ENCODE measurements at regions not wholly inside any gene's neighbourhood (a gene's known extent, or its start where the extent isn't known, plus 50 kb on each side); places are given as distances from the start of the nearest gene placed in this dataset.

- DNase-seq: peak in 1 of 51 donors; percentile 2
Measured at GRCh38 chr2:158049129-158049855, 52.4 kb upstream of the UPP2 start.

DNA sequence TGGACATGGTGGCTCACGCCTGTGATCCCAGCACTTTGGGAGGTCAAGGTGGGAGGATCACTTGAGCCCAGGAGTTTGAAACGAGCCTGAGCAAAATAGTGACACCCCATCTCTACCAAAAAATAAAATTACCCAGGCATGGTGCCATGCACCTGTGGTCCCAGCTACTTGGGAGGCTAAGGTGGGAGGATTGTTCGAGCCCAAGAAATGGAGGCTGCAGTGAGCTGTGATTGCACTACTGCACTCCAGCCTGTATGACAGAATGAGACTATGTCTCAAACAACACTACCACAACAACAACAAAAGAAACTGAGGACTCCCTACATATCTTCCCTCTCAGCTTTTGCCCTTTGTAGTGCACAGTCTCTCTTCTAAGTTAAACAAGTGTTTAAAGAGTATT lies 53.3 kb upstream of the UPP2 start:
- no peak for DNase-seq

DNA sequence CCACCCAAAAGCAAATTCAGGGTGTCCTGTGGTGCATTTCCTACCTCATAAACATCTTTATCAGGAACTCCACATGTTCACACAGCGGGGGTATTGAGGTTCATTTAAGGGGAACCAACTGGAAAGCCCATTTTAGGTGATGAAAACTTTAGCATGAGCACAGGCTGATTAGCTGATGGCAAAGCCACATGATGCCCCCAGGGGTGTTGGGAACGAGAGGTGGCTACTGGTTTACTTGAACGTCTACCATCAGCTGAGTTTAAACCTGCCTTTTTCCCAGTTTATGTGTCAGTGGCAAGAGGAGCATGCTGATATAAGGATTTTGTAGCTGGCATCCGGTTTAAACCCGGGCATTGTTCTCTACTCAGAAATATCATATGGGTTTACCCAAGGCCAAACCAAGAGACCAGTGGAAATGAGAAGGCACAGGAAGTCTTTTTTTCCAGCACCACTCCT lies 54.5 kb upstream of the UPP2 start:
- no peak for DNase-seq

- no peak for DNase-seq
Measured at GRCh38 chr2:158046121-158046880, 55.4 kb upstream of the UPP2 start.

DNA sequence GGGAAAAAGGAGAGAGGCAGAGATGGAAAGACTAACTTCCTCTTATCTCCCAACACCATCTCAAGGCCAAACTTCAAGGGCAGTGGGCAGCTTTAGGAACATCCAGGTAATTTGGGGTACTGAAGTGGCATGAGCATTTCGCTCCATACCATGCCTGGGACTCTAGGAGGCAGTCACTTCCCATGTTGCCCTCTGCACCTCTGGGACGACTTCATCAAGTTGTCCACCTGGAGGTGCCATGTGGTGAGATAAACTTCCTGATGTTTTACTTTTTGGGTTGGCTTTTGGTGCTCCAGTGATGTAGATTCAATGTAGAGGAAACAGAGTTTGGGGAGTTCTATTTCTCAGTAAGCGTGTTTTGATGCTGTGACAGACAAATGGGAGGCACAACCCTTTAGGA lies 56.3 kb upstream of the UPP2 start:
- DNase-seq: no peak

DNA sequence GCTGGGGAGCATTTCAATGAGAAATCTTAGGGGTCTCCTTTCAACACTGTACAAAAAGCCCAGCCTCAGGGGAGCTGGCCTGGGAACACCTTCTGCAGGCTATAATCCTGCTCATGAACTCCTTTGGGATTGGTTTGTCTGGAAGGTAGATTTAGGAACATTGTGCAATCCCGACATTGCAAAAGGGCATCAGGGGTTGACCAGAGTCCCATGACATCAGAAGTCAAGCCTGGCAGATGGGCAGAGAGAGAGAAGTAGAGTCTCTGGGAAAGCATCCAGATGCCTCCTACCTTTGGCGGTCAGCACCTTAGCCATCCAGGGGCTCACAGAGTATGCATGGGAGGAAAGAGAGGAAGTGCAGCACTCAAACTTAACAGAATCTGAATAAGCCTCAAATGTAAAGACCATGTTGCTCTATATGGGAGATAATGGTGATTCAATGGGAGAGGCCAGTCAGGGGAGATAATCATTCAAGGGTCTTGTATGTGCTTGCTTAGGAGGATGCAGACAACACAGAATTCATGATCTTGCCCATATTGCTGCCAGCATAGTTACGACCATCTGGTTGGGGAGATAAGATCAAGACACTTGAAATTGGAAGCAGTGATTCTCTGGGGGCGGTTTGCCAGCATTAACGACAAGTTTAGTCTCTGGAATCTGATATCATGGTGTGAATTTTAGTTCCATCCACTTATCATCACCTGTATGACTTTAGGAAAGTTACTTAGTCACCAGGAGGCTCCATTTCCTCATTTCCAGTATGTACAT lies 58.3 kb upstream of the UPP2 start:
- no peak for DNase-seq

DNA sequence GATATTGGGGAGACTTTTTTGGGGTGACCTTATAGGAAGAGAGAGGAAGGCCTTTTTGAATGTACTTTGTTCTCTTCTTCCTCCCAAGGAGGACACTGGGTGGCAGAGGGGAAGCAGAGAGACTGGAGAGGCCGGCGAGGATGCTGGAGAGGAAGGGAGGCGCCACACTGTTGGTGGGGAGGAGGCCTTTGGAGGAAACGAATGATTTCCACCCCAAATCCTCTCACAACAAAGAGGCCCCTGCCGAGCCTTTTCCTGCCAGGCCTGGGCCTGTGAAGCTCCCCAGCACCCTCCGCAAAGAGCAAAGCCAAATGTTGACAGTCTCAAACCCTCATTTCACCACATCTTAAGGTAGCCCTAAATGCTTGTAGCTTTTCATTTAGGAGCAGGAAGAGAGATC lies 59.0 kb upstream of the UPP2 start:
- DNase-seq: no peak

DNA sequence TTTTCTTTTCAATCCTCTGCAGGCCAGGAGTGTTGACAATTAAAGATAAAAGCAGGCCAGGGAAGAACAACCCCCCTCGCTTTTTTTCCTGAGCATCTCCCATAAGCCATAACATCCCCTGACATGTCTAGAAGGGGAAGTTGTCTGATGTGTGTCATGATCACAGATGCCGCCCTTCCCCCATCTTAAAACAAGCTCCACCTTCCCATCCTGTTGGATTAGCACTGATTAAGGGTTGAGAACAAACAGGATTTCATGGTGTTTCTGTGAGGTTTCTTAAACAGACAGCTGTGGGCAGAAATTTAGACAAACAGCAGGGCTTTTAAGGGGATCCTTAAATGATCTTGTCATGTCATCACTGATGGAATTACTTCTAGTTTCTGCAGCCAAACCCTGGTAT lies 59.4 kb upstream of the UPP2 start:
- no peak for DNase-seq

DNA sequence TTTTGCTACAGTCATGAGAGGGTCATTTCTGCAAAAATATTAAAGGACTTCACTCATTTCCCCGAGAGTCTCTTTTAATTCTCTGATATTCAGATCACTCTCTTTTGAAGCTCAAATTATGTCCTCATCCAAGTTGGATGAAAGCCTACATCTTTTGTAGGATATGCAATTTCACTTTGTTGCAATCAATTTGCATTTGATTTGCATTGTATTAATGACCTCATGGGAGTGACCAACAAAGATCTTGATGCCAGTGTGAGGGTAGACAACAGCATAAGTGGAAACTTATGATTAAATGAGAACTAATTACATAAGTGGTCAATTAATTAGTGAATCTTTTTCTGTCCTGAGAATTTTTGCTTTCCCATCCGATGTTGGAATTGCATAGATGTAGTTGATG lies 60.3 kb upstream of the UPP2 start:
- no peak for DNase-seq

DNA sequence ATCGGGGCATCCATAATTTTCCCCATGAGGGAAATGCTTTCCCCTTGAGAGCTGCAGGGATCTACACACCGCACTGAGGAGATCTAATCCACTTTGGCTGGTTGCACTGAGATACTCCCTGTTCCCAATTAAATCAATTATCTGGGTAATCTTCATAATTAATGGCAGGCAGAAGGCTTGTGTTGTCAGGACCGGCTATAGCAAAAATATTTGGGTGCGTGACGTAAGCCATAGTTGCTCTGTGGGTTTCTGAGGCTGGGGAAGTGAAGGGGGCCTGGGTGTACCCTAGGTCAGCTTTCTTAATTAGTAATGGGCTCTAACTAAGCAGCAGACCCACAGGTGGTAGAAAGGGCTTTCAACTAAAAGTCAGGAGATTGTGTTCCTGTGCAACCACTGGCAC lies 62.8 kb upstream of the UPP2 start:
- DNase-seq: no peak

DNA sequence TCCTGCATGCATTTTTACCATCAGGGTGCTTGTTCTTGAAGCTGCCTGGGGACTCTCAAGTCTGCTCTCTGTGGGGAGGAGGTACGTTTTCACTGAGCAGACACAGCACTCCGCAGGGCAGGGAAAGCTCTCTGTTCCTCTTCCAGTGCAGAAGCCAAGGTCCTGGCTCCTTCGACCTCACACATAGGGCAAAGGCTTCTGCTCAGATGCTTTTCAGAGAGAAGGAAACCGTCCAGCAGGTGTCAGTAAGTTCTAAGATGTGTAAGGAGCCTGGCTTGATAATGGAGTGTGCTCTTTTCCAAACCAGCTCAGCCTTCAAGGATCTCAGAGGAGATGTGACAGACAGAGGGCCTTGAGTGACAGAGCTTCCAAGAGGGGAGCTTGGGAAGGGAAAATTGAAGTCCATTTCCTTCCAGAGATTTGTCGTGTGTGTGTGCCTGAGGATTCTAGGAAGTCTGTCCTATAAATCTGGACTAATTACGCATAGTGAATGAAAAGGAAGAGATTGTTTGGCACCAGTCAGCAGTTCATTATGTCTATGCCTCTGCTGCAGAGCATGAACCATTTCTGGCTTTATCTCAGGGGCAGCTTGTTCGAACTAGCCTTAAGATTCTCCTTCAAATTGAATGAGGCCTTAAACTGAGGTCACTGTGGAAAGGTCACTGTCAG lies 67.3 kb upstream of the UPP2 start:
- DNase-seq: peak in 10 of 51 donors; percentile 2 to 21 (median 4)

DNA sequence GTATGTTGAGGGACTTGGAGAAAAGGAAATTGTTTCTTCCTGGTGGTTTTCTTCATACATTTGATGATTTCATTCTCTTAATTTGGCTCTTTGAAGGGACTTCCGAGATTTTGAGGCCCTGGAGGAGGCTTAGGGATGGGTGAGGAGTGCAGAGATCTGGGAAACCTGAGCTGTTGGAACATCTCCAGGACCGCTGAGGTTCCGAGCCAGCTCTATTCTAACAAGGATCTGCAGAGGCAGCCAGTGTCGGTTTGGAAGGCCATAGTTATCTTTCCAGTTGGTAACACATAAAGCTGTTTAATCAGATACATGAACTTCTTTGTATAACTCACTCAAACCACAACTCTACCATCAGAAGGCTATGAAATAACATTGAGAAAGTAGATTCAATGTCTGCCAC lies 70.3 kb upstream of the UPP2 start:
- no peak for DNase-seq

DNA sequence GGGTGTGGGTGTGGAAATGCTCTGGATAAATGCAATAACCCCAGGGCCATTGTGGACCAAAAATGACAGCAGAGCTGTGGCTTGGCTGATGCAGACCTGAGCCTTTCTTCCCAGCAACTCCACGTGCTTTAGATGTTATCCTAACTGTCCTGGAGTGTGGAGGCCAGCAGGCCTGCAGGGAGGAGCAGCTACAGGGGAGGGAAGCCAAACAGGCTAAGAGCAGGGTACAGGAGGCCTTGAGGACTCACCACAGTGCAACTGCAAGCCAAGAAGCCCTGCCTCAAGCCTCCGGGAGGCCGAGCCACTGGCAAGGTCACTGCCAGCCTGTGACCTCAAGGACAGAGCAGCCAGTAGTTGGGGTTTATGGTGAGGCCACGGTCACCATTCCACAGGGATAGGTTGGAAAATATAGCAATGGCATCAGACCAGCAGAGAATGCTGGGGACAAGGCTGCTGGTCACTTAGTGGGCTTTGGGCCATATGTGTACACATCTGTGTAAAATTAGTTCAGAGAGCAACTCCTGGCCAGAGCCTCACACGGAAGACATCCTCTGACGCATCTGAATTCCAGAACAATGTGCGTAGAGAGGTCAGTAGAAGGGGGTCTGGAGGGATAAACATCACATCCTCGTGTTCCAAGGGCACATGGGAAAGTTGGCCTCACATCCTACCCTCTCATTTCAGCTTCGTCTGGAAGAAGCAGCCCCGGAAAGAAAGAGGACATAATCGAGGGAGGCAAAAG lies 76.2 kb upstream of the UPP2 start:
- no peak for DNase-seq

DNA sequence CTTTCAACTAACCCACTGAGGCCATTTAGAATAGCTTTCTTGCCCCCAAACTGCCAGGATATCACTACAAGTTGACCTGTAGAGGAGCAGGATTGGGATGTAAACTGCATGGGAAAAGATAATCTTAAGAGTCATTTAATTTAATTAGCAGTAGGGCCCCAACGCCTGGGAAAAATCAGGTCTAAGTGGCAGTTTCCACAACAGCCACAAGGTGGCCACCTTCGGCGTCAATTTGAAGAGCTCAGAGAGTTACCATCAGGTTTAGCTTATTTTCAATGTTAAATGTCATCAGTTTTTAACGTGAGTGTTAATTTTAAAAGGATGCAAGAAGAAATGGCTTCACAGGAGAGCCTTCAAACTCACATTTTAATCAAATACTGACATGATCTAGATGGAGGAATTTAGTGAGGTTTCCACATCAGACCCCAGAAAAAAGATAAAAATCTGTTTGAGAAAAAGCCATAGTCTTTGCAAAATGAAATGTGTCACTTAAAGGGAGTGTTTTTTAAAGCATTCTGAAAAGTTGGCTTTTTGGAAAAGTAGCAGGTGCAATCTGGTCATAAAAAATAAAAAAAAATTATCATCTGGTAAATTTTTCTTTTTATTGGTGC lies 77.3 kb upstream of the UPP2 start:
- DNase-seq: peak in 25 of 51 donors; percentile 4 to 53 (median 18)

DNA sequence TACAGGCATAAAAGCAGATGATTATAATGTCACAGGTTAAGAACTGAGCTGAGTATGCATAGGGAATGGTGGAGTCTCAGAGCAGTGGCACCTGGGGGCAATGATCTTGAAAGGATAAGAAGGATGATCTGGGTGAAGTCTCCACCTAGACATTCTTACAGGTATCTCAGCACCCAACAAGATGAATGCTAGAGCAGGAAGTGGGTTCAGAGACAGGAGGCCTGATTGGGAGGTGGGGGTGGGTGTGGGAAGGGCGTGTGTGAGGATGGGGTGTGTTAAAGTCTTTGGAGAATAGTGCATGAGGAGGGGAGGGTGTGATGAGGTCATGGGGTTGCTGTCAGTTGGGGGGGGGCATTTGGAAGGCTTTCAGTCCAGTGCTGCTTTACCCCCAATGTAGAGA lies 78.8 kb upstream of the UPP2 start:
- DNase-seq: no peak

DNA sequence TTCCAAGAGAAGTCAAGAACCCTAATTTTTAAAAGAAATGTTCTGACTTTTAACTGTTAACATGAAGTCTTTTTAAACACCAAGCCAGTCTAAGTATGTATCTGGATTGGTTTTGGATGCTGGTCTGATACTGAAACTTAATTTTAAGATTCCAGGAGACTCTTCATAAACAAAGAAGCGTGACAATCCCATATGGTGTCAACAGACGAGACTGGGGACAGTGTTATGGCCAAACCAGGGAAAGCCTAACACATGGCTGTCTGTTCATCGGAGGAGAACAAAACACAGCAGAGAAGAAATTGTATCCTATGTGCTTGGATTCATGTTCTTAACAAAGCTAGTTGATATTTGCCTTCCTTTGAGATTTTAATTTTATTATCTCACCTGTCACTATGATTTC lies 80.5 kb upstream of the UPP2 start:
- no peak for DNase-seq

DNA sequence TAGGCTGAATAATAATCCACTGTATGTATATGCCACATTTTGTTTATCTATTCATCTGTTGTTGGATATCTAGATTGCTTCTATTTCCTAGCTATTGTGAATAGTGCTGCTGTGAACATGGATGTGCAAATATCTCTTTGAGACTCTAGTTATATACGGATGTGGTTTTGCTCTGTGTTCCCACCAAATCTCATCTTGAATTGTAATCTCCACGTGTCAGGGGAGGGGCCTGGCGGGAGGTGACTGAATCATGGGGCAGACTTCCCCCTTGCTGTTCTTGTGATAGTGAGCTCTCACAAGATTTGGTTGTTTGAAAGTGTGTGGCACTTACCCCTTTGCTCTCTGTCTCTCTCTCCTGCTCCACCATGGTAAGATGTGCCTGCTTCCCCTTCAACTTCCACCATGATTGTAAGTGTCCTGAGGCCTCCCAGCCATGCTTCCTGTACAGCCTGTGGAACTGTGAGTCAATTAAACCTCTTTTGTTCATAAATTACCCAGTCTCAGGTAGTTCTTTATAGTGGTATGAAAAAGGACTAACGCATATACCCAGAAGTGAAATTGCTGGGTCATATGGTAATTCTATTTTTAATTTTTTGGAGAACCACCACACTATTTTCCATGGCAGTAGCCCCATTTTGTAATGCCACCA lies 86.1 kb upstream of the UPP2 start:
- DNase-seq: no peak

DNA sequence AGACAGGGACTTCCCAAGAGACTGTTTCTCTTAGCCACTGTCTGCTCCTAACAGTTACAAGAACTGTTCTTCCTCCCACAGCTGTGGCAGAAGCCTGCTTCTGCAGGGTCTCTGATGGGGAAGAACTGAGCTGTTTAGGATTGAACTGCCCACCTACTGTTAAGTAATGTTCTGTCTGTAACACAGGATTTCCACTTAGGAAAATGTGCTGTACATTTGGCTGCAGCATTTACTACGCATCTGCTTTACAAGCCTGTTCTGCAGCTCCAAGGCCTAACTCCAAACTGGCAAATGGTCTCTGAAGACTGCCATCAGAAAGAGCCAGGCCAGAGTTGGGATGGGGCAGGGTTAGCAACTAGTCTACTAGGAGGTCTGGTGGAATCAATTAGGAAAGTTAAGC lies 87.8 kb upstream of the UPP2 start:
- DNase-seq: no peak

DNA sequence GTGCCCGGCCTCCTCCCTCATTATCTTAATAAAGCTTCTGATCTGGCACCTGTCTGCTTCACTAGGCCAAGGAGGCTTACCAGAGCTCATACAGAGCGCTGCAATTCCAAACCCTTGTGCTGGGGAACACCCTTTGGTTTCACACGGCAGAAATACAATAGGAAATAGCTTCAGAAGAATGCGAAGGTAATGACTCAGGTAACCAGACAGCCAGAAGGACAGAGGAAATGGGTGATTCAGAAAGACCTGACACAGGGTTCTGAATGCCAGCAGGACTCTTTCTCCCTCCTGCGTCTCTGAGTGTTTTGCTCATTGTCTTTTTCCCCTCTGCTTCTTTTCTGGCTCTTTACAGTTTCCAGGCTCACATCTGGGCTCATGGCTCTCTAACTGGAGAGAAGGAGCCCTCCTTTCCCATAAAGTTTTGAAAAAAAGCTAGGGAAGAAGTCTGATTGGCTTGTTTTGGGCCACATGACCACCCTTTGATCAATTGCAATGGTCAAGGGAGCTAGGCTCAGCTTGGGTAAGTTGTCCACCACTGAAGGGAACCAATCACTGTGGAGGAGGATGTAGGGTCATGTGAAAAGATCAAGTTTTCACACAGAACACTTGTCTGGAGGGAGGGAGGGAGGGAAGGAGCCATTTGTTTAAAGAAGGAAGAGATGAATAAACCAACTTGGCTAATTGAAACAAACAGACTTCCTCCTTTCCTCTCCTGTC lies 90.5 kb upstream of the UPP2 start:
- DNase-seq: no peak

Measured in hypothalamus (tissue), 51 donors.